CD4-positive, alpha-beta T cell treated with Interleukin-15 for 1 hour (primary cell): ENCODE measurements at regions not wholly inside any gene's neighbourhood (a gene's known extent, or its start where the extent isn't known, plus 50 kb on each side); places are given as distances from the start of the nearest gene placed in this dataset.

Experiments used
- DNase-seq: peaks from one replicate; pipeline ENCODE4 v3.0.0-alpha.2; 2020

GRCh38 chr11:70834984-70835560 lies 417.3 kb downstream of the SHANK2 start:
- DNase-seq = no peak

DNA sequence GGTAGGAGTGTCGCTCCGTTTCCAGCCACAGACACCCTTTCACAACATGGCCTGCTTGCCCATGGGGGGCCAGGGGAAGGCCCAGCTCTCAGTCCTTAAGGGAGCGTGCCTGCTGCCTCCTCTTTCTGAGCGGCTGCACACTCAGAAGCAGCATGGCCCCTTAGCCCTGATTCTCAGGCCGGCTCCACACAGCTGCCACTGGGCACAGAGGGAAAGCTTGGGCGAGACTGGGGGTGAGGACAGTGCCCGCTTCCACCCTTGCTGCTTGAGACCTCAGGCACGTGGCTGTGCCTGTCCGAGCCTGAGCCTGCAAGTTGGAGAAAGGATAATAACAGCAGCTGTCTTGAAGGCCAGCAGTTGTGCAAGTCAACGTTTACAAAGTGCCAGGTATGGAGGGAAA lies 416.3 kb downstream of the SHANK2 start:
- no peak for DNase-seq

- no peak for DNase-seq
These were observed 414.2 kb downstream of the SHANK2 start for GRCh38 chr11:70838198-70838597.

DNA sequence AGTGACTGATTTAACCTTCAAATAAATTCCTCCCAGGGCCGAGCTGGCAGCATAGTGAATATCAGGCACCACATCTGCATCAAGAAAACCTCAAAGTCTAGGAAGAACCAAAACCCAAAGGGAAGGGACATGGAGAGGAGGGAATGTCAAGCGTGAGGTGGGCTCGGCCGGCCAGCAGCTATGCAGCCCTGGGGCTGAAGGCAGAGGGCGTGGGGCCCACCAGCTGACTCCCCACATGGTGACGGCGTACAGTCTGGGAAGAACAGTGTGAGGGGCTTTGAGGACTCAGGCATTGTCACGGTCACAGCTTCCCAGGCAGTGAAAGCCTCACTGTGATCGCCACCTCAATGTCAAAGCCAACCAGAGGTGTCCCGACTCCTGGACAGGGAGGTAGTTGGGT lies 412.5 kb downstream of the SHANK2 start:
- DNase-seq = no peak

- no peak for DNase-seq
These were observed 411.1 kb downstream of the SHANK2 start for GRCh38 chr11:70841264-70841663.

DNA sequence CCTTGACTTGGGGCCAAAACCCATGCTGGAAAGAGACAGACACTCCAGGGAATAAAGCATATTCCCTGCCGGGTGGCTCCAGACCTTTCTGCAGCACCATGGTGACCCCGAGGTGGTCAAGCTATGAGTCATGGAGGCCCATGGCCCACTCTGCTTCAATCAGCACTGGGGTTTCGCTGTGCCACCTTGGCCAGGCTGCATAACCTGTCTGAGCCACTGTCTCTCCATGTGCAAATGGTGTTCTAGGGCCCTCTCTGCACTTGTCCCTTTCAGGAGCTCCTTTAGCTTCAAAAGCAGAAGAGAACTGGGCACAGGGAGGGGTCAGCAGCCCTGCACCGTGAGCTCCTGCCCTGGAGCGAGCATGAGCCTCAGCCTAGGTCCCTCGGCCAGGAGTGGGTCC lies 410.1 kb downstream of the SHANK2 start:
- no peak for DNase-seq

GRCh38 chr11:70842701-70843100 lies 409.7 kb downstream of the SHANK2 start:
- no peak for DNase-seq

DNA sequence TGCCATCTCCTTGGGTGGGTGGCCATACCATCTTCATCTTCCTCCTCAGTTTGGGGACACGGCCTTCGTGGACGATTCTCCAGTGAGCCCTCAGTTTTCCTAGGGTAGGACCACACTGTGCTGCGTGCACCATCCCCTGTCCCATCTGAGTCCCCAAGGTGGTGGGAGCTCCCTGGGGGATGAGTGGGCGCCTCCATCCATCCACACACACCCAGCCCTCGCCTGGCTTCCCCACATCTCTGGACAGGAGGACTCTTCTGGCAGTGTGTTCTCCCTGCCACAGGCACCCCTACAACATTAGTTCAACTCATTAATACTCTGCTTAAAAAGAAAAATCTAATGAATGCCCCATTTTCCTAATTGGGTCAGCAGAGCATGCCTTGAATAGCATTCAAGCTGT lies 408.5 kb downstream of the SHANK2 start:
- DNase-seq = no peak

DNA sequence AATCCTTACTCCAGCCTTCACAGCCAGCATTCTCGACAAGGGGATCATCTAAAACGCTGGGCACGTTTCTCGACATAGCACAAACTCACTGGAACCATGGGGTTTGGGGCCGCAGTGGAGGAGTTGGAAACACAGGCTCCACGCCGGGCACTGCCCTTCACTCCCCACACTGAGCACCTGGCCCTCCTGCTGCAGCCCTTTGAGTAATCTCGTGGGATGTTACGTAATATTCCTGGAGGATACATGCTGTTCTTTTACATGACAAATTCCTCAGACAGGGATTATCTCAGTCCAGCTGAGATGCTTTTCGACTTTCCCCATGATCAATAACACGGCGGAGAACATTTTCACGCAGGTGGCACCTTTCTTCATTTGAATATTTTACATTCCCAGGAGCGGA lies 408.0 kb downstream of the SHANK2 start:
- DNase-seq = no peak

DNA sequence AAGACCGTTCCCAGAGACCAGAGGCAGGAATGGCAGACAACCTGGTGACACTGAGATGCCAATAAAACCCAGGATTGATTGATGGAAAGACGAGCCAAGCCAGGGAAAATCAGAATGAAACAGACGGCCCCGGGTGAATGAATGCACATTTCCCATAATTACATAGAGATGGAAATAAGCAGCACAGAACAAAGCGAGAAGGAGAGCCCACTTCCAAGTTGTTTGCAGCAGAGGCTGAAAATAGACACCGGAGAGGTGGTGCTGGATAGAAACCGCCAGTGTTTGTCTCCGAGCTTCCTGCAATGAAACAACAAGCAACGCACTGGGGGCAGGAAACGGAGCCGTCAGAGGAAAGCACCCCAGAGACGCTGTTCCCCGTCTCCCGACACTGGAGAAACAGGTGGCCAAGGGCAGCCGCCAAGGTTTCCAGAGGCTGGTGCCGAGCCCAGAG lies 406.8 kb downstream of the SHANK2 start:
- no peak for DNase-seq

DNA sequence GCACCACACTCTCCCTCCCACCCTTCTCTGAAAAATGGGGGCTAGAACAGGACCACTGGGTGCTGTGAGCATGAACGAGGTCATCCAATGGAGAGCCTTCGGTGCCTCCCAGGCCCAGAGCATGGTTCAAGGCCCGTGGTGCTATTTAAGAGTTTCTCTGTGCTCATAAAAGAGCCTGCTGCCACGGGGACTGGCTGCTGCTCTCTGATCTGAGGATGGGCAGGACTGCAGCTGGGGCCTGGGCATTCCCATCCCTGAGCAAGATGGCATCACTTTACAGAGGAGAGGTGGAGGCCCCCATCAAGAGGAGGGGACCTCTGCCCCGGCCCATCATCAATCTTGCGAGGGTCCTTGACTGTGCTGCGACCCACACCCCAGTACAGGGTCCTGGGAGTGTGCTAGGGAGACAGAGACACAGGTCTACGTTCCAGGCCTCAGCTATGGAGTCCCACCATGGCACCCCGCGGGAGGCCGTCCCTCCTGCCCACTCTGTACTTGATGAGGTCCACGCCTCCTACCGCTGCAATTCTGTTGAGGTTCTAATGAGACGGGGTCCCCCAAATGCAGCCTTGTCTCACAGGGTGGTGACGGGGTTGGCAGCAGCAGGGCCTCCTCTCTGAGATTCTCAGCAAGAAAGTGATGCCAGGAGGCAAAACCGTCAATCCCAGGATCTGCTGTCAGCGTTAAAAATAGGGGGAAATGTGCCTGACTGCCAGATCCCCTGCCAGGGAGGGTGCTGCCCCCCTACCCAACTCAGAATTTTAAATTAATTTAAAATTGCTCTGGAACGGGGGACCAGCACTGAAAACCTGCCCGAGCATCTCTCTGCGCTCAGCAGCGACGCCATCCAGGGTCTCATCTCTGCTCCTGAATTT lies 405.4 kb downstream of the SHANK2 start:
- no peak for DNase-seq

DNA sequence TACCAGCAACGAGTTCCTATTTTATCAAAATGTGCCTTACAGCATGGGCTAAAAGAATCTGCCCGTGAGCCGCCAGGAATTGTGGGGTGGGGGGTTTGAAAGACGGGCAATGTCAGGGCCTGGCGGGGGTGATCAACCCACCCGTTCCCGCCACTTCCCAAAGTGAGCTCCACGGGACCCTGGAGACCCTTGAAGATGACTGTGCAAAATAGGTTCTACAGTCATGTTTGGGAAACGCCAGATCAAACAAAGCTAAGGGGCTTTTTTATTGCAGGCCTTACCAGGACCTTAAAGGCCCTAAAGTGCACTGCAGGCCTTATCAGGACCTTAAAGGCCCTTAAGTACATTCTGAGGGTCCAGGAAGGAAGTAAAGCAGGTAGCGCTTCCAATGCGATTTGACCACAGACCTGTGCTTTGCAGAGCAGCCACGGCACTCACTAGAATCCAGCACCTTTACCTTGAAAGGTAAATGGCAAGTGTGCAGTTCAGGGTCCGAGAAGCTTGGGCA lies 404.1 kb downstream of the SHANK2 start:
- no peak for DNase-seq

GRCh38 chr11:70849031-70849430 lies 403.3 kb downstream of the SHANK2 start:
- no peak for DNase-seq

GRCh38 chr11:70851308-70851707 lies 401.1 kb downstream of the SHANK2 start:
- DNase-seq = no peak

GRCh38 chr11:70851907-70852306 lies 400.5 kb downstream of the SHANK2 start:
- DNase-seq = no peak

DNA sequence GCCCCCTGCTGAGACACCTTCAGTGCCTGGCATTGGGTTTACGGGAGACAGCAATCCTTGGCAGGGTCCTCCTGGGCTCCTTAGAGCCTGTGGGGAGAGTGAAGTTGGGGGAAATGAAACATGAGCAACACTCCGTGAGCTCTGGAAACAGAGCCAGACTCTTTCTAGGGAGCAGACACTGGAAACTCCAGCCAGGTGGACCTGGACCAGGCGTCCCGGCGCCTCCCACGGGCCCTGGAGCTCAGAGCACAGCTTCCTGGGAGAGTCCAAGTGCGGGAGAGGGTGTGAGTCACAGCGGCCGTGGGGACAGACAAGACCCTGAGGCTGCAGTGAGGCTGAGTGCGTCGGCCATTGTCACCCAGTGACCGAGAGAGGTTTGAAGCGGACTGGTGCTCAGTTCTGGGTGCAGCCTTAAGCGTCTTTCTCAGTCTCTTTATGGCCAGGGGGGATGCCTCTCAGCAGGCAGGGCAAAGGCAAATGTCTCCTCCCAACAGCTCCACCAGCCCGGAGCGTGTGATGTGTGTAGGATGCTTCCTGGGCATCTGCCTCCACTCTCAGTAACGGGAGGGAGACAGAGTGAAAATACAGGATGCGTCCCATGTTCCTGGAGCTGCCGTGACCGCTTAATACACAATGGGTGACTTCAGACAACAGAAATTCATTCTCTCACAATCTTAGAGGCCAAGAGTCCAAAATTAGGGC lies 399.2 kb downstream of the SHANK2 start:
- no peak for DNase-seq

DNA sequence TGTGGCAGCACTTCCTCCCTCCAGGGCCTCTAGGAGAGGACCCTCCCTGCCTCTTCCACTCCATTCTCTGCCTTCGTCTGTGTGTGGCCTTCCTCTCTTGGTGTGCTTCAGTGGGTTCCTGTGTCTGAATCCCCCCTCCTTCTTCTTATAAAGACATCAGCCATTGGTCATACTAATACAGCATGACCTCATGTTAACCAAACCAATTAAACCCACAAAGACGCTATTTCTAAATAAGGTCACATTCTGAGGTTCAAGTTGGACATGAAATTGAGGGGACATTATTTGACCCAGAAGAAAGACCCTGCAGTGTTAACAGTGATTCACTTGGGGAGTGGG lies 398.6 kb downstream of the SHANK2 start:
- DNase-seq = no peak

- no peak for DNase-seq
These were observed 398.2 kb downstream of the SHANK2 start for GRCh38 chr11:70854201-70854600.

- DNase-seq = no peak
These were observed 397.3 kb downstream of the SHANK2 start for GRCh38 chr11:70854901-70855556.

DNA sequence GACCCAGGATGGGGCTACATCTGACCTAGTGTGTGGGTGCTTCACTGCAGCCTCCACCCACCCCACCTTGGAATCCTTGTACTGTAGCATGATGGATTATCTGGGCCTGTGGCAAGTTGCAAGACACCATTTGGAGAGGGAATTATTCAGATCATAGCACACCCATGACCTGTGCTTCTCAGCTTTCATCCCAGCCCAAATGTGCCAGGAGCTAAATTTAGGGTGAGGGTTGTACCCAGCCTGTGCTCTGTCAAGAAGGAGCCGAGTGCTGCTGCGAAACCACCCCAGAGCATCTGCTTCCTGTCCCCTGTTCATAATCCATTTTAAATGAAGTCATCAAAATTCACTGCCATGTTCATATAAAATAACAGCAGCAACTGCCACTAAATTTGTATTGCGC lies 394.5 kb downstream of the SHANK2 start:
- DNase-seq = no peak

DNA sequence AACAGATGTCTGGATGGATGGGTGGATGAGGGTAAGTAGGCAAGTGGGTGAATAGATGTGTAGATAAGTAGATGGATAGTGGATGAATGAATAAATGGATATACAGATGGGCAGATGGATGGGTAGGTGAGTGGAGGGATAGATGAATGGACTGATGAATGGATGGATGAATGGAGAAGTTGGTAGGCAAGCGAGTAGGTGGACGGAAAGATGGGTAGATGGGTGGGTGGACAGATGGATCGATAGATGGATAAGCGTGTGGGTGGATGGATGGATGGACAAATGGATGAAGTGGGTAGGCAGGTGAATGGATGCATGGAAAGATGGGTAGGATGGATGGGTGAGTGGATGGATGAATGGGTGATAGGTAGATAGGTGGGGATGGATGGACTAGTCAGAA lies 393.2 kb downstream of the SHANK2 start:
- DNase-seq = no peak

- no peak for DNase-seq
These were observed 391.5 kb downstream of the SHANK2 start for GRCh38 chr11:70860888-70861287.

DNA sequence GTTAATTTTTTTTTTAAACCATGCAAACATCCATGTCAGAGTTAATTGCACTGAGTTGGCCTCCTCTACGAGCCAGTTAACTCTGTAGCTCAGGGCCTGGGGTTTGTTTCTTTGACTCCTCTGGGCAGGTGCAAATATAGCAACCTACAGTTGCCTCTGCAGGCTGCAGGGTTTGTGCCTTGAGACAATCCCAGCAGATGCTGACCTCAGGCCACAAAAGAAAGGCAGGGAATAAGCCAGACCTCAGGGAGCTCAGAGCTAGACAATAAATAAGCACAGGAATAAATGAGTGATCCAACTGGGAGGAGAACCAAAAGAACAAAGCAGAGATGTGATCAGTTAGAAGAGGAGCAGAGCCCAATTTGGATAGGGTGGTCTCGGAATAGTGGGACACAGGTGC lies 390.8 kb downstream of the SHANK2 start:
- DNase-seq = no peak
